Activated T-cell treated with anti-CD3 and anti-CD28 coated beads for 48 hours (primary cell): ENCODE measurements at regions not wholly inside any gene's neighbourhood (a gene's known extent, or its start where the extent isn't known, plus 50 kb on each side); places are given as distances from the start of the nearest gene placed in this dataset.

Experiments
- DNase-seq: peaks from one replicate; pipeline ENCODE4 v3.0.0-alpha.2; 2020; ENCODE audit warnings: low read depth

DNA sequence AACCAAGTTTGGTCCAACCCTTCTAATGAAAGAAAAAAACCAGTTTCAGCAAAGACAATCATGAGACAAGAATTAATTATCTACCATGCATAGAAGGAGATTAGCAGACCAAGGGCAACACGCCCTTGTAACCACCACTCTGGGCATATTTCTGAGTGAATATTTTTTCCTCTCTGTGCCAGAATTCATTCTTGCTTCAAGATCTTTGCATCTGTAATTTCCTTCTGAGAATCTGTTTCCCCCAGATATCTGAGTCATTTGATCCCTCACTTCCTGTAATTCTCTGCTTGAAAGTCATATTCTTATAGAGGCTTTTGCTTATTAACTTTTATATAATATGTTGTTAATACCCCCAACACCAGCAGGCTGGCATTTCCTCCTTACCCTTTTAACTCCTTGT lies 243.7 kb downstream of the SLC16A7 start:
- DNase-seq: no peak

DNA sequence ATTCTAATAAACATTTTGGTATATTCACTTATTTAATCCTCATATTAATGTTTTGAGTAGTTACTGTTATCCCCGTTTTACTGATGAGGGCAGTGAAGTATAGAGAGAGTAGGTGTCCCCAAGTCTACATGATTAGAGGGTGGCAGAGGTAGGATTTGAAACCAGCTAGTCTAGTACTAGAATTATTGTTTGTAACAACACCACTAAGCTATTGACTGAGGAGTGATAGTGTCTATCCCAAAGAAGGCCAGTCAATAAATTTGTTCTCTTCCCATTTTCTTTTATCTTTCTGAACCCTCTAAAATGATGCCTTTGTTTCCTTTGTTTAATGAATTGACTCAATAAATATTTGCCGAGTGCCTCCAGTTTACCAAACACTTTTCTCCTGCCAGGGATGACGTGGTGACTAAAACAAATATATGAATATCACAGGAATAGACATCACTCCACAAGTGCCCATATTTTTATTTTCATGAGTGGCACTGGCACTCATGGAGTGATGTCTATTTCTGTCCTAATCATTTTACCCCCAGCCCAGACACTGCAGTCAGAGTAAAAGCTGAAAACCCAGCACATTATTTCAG lies 247.5 kb downstream of the SLC16A7 start:
- no peak for DNase-seq

- DNase-seq: no peak
Observed at GRCh38 chr12:59844750-59845149, 248.9 kb downstream of the SLC16A7 start.

DNA sequence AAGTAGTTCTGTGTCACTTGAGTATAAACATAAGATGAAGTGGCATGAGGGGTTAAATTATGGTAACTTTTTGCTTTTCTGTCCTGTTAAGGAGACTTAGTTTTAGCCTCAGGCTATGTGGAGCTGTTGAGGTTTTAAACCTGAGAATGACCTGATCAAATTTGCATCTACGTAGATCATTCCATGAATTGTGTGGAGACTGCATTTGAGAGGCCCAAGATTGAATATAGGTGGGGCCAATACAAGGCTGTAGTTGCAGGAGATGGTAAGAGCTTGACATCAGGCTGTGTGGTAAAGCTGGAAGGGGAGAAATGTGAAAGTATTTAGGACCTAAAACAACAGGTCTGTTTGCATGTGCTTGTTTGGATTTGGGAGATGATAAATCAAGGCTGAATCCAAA lies 249.5 kb downstream of the SLC16A7 start:
- DNase-seq: no peak

- no peak for DNase-seq
Observed at GRCh38 chr12:59847127-59847526, 251.3 kb downstream of the SLC16A7 start.

DNA sequence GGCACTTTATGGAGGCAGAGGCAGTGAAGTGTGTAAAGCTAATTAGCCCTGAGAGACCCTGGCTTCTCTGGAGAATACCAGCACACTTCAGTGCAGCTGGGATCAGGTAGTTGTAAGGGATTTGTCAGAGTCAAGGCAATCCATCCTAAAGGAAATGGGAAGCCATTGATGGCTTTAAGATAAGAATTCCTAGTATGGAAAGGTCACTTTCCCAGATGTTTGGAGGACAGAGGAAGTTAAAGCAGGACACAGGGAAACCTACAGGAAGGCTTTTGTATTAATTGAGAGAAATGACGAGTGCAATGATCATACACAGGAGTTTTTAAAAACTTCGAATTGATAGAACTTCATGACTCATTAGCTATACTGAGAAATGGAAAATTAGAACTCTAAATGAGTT lies 254.4 kb downstream of the SLC16A7 start:
- DNase-seq: no peak

GRCh38 chr12:59858508-59859170 lies 262.8 kb downstream of the SLC16A7 start:
- DNase-seq: no peak

DNA sequence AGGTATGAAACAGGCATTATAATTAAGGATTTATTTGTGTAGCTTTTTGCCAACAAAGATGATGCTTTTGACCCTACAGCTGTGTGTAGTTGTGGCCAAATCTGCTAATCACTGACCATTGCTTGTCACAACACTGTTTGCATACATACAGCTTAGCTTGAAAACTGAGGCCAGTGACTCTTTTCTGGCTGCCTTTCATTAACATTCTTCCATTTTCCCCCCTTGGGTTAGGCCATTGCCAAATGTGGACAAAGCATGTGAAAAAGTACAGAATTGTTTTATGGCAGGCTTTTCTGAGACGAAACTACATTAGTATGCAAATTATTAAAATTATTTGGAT lies 263.3 kb downstream of the SLC16A7 start:
- DNase-seq: no peak

- no peak for DNase-seq
Observed at GRCh38 chr12:59861635-59862034, 265.8 kb downstream of the SLC16A7 start.

GRCh38 chr12:59867055-59867454 lies 271.2 kb downstream of the SLC16A7 start:
- no peak for DNase-seq

DNA sequence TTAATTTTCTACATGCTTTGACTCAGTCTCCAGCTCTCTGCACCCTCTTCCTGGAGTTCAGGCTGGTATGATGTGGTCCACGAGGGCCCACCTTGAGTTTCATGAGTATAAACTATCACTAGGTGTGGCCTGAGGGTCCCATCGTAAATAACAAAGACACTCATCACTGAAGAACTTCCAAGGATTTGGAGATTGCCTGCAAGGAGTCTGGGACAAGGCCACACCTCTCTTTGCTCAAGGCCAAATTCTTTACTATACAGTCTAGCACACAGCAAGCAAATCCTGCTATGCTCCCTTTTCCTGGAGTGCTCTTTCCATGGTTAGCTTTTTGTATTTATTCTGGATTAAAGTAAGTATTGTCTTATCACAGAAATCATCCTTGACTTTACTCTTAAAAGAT lies 271.9 kb downstream of the SLC16A7 start:
- no peak for DNase-seq

DNA sequence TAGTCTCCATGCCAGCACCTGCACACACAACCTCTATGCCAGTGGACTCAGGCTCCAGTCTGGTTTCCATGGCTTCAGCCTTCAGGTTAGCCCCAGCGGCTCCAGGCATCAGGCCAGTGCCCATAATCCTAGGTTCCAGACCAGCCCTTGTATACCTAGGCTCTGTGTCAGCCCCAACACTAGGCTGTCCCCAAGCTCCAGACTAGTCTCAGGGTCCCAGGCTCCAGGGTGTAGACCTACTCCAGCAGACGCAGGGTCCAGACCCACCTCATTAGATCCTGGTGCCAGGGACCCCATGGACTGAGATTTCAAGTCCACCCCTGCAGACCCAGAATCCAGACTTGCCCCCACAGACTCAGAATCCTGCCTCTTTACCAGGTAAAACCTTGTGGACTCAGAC lies 275.9 kb downstream of the SLC16A7 start:
- no peak for DNase-seq

DNA sequence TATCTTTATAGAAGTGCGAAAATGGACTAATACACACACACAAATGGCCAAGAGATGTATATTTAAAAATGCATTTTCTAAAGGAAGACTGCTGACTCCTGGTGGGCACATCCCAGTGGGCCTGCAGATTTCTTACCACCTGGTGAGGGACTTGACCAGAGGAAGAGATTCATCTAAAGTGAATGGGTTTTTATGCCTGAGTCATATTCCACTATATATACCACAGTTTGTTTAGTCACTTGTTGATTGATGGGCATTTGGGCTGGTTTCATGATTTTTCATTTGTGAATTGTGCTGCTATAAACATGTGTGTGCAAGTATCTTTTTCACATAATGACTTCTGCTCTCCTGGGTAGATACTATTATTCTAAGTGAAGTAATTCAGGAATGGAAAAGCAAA lies 277.3 kb downstream of the SLC16A7 start:
- no peak for DNase-seq

DNA sequence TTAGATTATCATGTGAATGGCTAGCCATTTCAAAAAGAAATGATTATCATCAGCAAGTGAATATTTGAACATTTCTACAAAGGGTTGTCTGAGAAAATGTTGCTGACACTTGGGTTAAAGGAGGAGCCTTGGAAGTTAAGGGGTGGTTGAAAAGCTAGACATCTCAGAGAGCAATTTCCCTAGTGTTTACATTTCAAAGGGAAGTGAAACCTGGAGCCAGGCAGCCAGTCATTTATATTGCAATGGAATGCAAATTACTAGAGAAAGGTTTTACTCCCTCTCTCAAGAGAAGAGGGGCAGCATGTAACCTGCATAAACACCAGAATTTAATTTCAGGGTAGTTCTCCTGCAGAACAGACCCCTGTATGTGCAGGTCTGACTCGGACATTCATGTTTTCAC lies 279.0 kb downstream of the SLC16A7 start:
- DNase-seq: no peak

GRCh38 chr12:59886131-59886733 lies 290.4 kb downstream of the SLC16A7 start:
- DNase-seq: no peak

- DNase-seq: no peak
Observed at GRCh38 chr12:59887178-59887577, 291.3 kb downstream of the SLC16A7 start.

- DNase-seq: no peak
Observed at GRCh38 chr12:59890896-59891579, 295.2 kb downstream of the SLC16A7 start.

DNA sequence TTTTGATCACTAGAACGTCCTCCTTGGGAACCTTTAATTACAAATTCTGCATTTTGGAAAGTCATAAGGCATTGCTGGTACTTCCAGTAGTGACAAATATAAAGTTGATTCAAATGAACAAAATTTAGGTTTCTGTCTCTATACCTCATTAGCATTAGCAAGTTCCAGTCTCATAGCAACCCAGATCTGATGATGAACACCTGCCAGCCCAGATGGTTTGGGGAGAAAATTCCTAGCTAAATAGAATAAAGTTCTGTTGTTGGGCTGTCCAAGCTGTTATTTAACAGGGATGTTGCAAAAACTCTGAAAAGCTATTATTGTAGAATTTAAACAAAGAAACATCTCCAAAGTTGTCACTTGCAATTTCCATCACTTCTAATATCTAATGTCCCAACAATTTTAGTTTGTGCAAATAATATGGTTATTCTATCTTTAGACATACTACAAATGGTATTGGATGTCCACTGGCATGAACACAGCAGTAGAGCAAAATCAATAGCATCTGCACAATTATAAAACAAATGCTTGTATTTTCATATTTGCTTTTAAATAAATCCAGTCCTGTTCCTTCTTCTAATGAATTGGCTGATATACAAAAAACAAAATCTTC lies 299.4 kb downstream of the SLC16A7 start:
- no peak for DNase-seq

GRCh38 chr12:59904874-59905521 lies 309.2 kb downstream of the SLC16A7 start:
- DNase-seq: no peak

DNA sequence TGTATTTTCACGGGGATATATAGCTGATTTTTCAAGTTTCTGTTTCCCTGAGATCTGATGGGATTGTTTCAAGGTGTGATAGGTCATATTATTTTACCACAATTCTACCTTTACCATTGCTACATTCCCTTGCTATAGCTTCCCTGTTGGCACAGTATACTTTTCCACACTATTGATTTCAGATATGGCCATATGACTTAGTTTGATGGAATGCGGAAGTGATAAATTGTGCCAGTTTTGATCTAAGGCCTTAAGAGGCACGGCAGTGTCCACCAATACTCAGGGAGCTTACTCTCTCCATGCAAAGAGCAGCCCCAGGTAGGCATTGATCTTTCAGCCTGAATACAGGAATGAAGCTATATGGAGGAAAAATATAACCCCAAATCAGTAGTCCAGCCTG lies 315.7 kb downstream of the SLC16A7 start:
- no peak for DNase-seq

- DNase-seq: no peak
Observed at GRCh38 chr12:59916988-59917387, 321.2 kb downstream of the SLC16A7 start.

GRCh38 chr12:59927032-59927431 lies 331.2 kb downstream of the SLC16A7 start:
- no peak for DNase-seq
